UCSD-AML1 (cell line): ENCODE measurements at regions not wholly inside any gene's neighbourhood (a gene's known extent, or its start where the extent isn't known, plus 50 kb on each side); places are given as distances from the start of the nearest gene placed in this dataset.

ENCODE experiments used
- DNase-seq: peaks from one replicate; lab custom pipeline; 2025; ENCODE audit not compliant: unreplicated experiment; lab: John Stamatoyannopoulos, UW

DNA sequence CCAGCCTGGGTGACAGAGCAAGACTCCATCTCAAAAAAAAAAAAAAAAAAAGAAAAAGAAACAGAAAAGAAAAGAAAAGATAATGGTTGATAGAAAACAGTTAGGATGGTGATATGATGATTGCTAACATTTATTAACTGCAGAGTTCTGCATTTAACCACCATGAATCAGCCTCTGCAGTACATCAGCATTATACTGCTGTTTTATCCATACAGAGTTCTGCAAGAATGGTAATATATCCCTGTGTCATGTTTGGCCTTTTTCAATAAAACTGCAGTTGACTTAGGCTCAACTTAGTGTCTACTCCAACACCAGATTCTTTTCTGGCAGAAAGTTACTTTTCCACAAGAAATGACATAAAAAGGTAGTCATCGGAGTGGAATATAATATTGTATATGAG lies 62.6 kb downstream of the DUSP6 start:
- DNase-seq = no peak

GRCh38 chr12:89288959-89289358 lies 63.3 kb downstream of the DUSP6 start:
- DNase-seq = no peak

- DNase-seq = no peak
These were observed 65.8 kb downstream of the DUSP6 start for GRCh38 chr12:89286501-89286900.

DNA sequence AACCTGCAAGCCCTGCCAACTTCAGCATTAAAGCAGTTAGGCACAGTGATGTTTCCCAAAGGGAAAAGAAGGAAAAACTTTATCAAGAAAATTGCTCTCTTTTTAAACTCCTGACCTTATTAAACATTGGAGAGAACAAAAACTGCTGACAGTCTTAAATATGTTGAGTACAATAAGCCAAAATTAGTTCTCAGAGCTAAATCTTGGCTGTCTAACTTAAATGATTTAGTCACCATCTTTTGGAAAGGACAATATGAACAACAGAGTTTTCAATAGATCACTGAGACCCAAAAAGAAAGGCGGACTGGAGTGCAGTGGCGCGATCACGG lies 70.8 kb downstream of the DUSP6 start:
- DNase-seq = no peak

- DNase-seq = peak; percentile 15
These were observed 71.3 kb downstream of the DUSP6 start for GRCh38 chr12:89280833-89281538.

- DNase-seq = no peak
These were observed 72.8 kb downstream of the DUSP6 start for GRCh38 chr12:89279499-89279898.

DNA sequence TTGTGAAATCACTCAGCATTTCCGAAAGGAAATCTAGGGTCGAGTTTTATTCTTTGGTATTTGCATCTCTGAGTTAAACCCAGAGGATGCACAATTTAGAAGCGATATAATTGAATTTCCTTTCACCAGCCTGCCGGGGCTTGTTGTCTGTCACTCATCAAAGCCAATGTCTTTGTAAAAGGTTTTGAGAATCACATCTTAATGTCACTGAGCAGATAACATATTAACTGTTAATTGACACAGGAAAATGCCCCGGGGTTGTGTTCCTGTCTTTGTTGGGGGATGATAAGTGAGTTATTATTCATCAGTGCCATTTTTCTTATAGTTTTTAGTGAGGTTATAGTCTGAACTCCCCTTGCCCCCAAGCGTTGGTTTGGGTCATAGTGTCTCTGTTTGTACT lies 73.4 kb downstream of the DUSP6 start:
- peak; percentile 17 for DNase-seq

GRCh38 chr12:89278169-89278568 lies 74.1 kb downstream of the DUSP6 start:
- no peak for DNase-seq

DNA sequence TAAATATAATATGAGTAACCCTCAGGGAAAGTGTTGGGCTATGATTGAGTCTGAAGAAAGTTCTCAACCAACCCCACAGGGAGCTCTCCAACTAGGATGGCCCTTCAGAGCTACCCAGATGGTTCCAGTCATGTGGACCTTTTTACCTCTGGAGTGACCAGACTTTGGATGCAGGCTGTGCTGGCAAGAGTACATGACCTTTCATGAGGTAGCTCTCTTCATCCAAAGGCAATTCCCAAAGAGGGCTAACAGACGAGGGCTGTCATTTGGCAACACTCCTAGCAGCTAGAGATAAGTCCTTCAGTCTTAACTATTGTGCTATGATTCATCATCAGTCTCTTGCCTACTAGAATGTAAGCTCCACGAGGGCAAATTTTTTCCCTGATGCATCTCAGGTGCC lies 75.4 kb downstream of the DUSP6 start:
- DNase-seq = no peak

GRCh38 chr12:89273525-89273924 lies 78.8 kb downstream of the DUSP6 start:
- DNase-seq = no peak

DNA sequence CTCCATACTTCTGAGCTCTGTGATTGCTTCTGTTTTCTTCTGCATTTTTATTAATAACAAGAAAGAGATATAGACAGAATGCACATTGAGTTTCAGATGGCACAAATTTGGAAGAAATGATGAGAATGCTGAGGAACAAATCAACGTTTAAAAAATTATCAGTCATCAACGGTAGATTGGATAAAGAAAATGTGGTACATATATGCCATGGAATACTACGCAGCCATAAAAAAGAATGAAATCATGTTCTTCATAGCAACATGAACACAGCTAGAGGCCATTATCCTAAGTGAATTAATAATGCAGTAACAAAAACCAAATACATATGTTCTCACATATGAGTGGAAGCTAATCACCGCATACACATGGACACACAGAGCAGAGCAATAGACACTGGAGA lies 81.8 kb downstream of the DUSP6 start:
- DNase-seq = no peak

DNA sequence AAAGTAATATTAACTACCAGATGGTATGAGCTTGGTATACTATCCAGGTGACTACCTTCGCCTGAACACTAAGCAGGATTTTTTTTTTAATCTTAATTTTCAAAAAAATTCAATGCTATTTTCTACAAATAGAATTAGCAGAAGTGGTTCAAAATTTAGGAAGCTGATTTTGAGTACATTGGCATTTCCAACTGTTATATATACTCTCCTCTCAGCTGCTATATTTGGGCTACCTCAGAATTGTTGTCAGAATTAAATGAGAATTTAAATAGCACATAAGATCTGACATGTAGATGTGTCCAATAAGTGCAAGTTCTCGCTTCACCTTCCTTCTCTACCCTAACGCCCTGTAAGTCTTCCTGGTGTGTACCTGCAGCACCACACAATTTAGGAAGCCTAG lies 83.1 kb downstream of the DUSP6 start:
- no peak for DNase-seq

GRCh38 chr12:89267404-89267803 lies 84.9 kb downstream of the DUSP6 start:
- no peak for DNase-seq

DNA sequence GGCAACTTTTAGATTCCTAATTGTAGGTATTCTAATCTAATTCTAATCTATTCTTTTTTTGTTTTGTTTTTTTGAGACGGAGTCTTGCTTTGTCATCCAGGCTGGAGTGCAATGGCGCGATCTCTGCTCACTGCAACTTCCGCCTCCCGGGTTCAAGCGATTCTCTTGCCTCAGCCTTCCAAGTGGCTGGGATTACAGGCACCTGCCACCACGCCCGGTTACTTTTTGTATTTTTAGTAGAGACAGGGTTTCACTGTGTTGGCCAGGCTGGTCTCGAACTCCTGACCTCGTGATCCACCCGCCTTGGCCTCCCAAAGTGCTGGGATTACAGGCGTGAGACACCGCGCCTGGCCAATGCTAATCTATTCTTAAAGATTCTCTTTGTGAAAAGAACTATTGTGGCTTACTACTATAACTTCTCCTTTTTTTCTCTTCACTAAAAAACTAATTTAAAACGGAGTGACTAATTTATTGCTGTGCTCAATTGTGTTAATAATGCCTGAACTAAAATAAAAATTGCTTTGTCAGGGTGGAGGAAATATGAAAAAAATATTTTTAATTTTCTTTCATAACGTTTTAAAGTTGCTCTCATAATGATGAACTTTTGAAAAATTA lies 85.6 kb downstream of the DUSP6 start:
- peak; percentile 10 for DNase-seq

DNA sequence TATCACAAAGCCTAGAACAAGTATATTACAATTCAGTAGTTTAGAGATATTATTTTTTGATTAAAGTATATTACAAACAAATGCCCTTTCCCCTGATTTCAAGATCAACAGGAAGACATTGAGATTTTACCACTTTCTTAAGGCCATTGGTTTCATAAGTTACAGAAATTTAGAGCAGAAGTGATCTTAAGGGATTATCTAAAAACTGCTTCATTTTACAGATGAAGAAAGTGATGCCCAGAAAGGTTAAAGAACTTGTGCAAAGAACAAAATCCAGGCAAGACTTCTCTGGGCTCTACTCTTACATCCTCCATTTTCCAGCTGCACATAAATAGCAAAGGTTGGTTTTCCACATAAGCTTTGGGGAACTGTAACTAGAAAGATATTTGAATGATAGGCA lies 87.5 kb downstream of the DUSP6 start:
- DNase-seq = no peak

DNA sequence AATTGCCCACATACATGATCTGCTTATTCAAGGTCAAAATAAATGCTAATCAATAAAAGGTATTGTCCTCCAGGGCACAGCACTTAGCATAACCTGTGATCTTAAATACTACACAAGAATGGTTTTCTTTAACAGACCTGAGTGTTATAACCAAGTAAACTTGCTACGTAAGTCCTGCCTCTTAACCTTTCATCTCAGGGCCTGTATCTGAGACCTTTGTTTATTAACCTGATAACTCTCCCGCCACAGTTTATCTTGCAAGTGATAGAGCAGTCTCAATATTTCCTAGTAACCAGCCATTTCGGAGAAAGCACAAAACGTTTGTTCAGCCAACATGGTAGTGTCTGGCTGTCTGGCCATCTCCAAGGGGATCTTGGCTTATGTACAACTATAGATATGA lies 88.4 kb downstream of the DUSP6 start:
- DNase-seq = no peak

GRCh38 chr12:89262855-89263552 lies 89.3 kb downstream of the DUSP6 start:
- no peak for DNase-seq

DNA sequence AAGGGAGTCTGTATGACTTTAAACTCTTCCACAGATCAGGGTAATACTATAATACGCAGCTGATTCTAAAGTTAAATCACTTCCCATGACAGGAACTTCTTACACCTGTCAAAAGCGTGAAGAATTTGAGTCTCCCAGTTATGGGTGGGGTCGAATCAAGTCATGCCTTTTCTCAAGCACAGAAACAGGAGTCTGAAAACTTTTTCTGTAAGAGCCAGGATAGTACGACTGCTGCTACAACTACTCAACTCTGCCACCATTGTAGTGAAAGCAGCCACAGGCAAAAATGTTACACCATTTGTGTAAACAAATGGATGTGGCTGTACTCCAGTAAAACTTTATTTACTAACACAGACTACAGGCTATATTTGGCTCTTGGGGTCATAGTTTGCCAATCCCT lies 90.3 kb downstream of the DUSP6 start:
- DNase-seq = no peak

DNA sequence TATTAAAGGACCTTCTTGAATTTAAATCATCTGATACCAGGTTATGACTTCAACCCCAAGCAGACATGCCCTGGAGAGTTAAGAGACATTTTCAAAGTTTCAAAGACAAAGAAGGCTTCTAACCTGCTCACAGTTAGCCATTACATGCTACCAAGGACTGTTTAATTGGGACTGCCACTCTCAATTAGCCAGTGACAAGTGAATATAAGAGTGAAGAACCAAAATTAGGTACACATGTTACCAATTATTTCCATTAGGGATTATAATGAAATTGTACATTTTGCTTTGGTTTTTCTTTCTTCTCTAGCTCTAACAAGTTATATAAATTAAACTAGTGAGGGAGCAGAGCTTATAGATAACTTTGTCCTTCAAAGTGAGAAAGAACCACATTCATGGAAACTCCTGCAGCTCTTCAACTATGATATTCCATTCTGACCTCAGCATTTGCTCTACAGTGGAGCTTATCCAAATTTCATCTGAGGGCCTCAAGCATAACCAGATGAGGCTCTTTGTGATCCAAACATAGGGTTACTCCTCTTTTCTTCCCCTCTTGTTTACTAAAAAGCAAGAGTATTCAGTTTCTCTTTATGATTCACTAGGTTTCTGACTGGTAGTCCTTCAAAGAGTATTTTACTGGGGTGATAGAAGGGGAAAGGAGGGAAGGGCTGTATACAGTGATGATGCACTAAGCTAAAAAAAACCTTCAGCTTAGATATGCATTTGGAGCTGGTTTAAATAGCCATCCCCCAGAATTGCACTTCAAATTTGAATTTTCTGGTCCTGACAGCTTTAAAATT lies 91.3 kb downstream of the DUSP6 start:
- no peak for DNase-seq

- DNase-seq = no peak
These were observed 92.5 kb downstream of the DUSP6 start for GRCh38 chr12:89259821-89260220.

DNA sequence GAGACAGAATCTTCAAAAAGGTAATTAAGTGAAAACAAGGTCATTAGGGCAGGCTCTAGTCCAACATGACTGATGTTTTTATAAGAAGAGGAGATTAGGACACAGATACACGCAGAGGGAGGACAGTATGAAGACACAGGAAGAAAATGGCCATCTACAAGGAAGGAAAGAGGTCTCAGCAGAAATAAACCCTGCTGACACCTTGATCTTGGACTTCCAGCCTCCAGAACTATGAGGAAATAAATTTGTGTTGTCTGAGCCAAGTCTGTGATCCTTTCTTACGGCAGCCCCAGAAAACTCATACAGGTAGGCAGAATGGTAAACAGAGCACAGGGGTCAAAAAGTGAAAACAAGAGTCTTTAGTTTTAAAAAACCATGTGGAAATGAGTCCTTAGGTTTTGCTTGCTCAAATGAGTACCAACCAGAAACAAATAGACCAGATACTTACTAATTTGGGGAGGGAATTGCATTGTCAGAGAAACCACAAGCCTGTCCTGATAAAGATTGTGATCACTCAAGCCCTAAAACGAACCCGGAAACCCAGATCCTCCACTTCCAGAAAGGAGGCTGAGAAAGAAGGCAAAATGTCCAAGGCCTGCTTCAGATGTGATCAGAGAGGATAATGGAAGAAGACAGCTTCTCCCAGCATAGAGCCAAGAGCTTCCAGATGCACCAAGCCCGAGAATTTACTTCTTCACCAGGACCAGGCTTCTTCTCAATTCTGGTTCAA lies 93.9 kb downstream of the DUSP6 start:
- no peak for DNase-seq
